ENCODE measurements at regions not wholly inside any gene's neighbourhood (a gene's known extent, or its start where the extent isn't known, plus 50 kb on each side); places are given as distances from the start of the nearest gene placed in this dataset.

- FAIRE-seq: no peak
- CTCF ChIA-PET (ENCODE audit: low intra/inter-chr PET ratio, low total read pairs): no interaction called here
- WGBS (ENCODE audit: low lambda C conversion rate): 34% methylated on average over 4 of the region's 4 CpGs
- H3K4me2 ChIP-seq (ENCODE audit: low read depth, low read length): no peak overlapping the region
- POLR2A ChIA-PET: no interaction called here
- H3K4me3 ChIP-seq (replicated peaks in 1 of 3; ENCODE audit: insufficient read depth in 1 of 3, low read depth in 2 of 3, low read length in 3 of 3): no peak overlapping the region
- ATAC-seq: no peak
- intact Hi-C loops (cut with micrococcal nuclease; ENCODE audit: unreplicated experiment) (no loop called here), in situ Hi-C loops (cut with HindIII; ENCODE audit: extremely low pct_ligation_motif_present, low pct_unique_long_range_greater_than_20kb) (no loop called here)
- H2AFZ ChIP-seq (ENCODE audit: low read length): no peak overlapping the region
- no peaks in the 10 kb centered on the region for H3K27me3 ChIP-seq (ENCODE audit: control insufficient read depth in 1 of 2, insufficient read depth in 2 of 2, low read length in 2 of 2)
- H3K9ac ChIP-seq (ENCODE audit: insufficient read depth, low read depth, low read length): no peak overlapping the region
- no peaks in the 10 kb centered on the region for H3K36me3 ChIP-seq (replicated peaks in 1 of 2; ENCODE audit: control insufficient read depth in 1 of 2, insufficient read depth in 2 of 2, low read length in 2 of 2)
- no TSS peak for BruUV-seq (replicated peaks)
- no peaks in the 10 kb centered on the region for H3K9me3 ChIP-seq (ENCODE audit: low read length)
- TF ChIP-seq DMTF1 (CRISPR knock-in tag; IDR thresholded peaks at IDR 0.05) (no peak), E2F1 (CRISPR knock-in tag; IDR thresholded peaks at IDR 0.05) (no peak), ZNF605 (CRISPR knock-in tag; IDR thresholded peaks at IDR 0.05) (no peak), U2AF2 (IDR thresholded peaks at IDR 0.05; ENCODE audit: low read depth, low read length) (no peak), HNRNPL (IDR thresholded peaks at IDR 0.05; ENCODE audit: low read depth, low read length) (no peak), ZNF788 (CRISPR knock-in tag; IDR thresholded peaks at IDR 0.05; ENCODE audit: borderline replicate concordance) (no peak), ZFAT (CRISPR knock-in tag; conservative IDR thresholded peaks at IDR 0.05) (no peak), NCOA2 (CRISPR knock-in tag; IDR thresholded peaks at IDR 0.05) (no peak), ZBTB46 (CRISPR knock-in tag; IDR thresholded peaks at IDR 0.05; ENCODE audit: borderline replicate concordance) (no peak), TRAFD1 (CRISPR knock-in tag; IDR thresholded peaks at IDR 0.05; ENCODE audit: borderline replicate concordance) (no peak), SOX5 (CRISPR knock-in tag; IDR thresholded peaks at IDR 0.05; ENCODE audit: borderline replicate concordance) (no peak), ZNF549 (CRISPR knock-in tag; IDR thresholded peaks at IDR 0.05) (no peak), ELF4 (CRISPR knock-in tag; IDR thresholded peaks at IDR 0.05; ENCODE audit: borderline replicate concordance) (no peak), ZNF724P (CRISPR knock-in tag; IDR thresholded peaks at IDR 0.05; ENCODE audit: borderline replicate concordance) (no peak), REST (IDR thresholded peaks at IDR 0.05; ENCODE audit: borderline replicate concordance in 1 of 2, low read depth in 1 of 2, low read length in 2 of 2) (no peak)
- no peaks in the 10 kb centered on the region for H3K4me1 ChIP-seq (ENCODE audit: insufficient read depth, low read length)
- no peaks in the 10 kb centered on the region for H3K79me2 ChIP-seq (ENCODE audit: insufficient read depth, low read length)
- H3K27ac ChIP-seq (ENCODE audit: extremely low read length, insufficient read depth, low read length): no peak overlapping the region
- no peaks in the 10 kb centered on the region for H4K20me1 ChIP-seq (ENCODE audit: insufficient read depth, low read length)
- no peak for DNase-seq (ENCODE audit: low spot score)
Measured at GRCh38 chr11:122044086-122044485, 71.9 kb downstream of the BLID start.

Data from HepG2 (cell line).